NB4 (cell line): ENCODE measurements at regions not wholly inside any gene's neighbourhood (a gene's known extent, or its start where the extent isn't known, plus 50 kb on each side); places are given as distances from the start of the nearest gene placed in this dataset.
A peak's percentile ranks its signal among the peaks of the same experiment; 100 is the strongest.
"Not testable (repeated sequence)": the region's sequence is repeated elsewhere in the genome, so short reads cannot be mapped to it uniquely, and the experiment has no call there.

Source experiments
- DNase-seq: peaks from one replicate; pipeline ENCODE4 v3.0.0; 2010; ENCODE audit warnings: low read depth
- H3K4me3 ChIP-seq: one replicate; pipeline ENCODE4 v1.5.1; 2011; ENCODE audit warnings: mild to moderate bottlenecking, low read depth, low read length, moderate library complexity
- MYC ChIP-seq: IDR thresholded peaks from 2 replicates; pipeline ENCODE4 v1.6.1; 2011; ENCODE audit warnings: low read depth, low read length
- POLR2A ChIP-seq: IDR thresholded peaks from 2 replicates; pipeline ENCODE4 v1.6.1; 2011; ENCODE audit warnings: mild to moderate bottlenecking; ENCODE audit not compliant: insufficient read length; ENCODE audit errors: extremely low read depth
- TF ChIP-seq, protein P1 (sequence below): IDR thresholded peaks from 2 replicates; pipeline ENCODE4 v1.6.1; 2011; ENCODE audit warnings: low read depth, low read length
- TF ChIP-seq, protein P2 (sequence below): IDR thresholded peaks from one replicate; pipeline ENCODE4 v1.5.1; 2012; ENCODE audit warnings: low read depth, low read length

DNA sequence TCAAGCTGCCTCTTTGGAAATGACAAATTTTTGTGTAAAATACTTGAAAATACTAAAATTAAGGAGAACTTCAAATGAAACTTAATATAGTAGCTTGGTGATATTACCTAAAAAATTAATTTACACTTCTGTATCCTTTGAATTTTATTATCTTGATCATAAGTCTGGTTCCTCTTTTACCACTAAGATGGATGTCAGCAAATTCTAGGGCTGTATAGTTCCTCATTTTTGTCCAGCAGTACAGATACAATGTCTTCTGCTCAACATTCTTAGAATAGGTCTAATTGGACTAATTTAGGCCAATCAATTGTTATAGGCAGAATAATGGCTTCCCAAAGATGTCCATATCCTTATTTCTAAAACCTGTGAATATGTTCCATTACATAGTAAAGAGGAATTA lies 1298.0 kb upstream of the RAG2 start:
- no peak for TF ChIP-seq MYC
- TF ChIP-seq, protein P1, sequence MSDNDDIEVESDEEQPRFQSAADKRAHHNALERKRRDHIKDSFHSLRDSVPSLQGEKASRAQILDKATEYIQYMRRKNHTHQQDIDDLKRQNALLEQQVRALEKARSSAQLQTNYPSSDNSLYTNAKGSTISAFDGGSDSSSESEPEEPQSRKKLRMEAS, result no peak
- no peak for TF ChIP-seq POLR2A
- TF ChIP-seq, protein P2, sequence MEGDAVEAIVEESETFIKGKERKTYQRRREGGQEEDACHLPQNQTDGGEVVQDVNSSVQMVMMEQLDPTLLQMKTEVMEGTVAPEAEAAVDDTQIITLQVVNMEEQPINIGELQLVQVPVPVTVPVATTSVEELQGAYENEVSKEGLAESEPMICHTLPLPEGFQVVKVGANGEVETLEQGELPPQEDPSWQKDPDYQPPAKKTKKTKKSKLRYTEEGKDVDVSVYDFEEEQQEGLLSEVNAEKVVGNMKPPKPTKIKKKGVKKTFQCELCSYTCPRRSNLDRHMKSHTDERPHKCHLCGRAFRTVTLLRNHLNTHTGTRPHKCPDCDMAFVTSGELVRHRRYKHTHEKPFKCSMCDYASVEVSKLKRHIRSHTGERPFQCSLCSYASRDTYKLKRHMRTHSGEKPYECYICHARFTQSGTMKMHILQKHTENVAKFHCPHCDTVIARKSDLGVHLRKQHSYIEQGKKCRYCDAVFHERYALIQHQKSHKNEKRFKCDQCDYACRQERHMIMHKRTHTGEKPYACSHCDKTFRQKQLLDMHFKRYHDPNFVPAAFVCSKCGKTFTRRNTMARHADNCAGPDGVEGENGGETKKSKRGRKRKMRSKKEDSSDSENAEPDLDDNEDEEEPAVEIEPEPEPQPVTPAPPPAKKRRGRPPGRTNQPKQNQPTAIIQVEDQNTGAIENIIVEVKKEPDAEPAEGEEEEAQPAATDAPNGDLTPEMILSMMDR, result no peak

DNA sequence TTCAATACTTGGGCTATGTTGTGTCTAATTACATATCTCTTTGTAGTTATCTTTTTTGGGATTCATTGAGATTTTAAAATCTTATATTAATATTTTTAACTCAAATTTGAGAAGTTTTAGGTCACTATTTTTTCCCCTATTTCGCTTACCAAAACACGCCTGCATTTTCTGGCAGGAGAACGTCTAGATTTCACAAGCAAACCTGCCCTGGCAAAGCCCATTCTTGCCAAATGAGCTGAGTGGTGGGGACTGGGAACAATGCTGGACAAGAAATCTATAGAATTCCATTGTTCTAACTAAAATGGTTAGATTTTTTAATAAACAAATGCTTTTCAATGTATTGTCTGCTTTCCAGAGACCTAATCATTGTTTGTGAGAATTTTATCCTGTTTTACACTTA lies 1283.7 kb upstream of the RAG2 start:
- no peak overlapping the region for H3K4me3 ChIP-seq
- TF ChIP-seq, protein P1, result no peak
- TF ChIP-seq MYC (no peak), POLR2A (no peak)
- TF ChIP-seq, protein P2, result no peak
- DNase-seq, result no peak

More for the DNA sequence above, 1298.0 kb upstream of the RAG2 start:
- no peak overlapping the region for H3K4me3 ChIP-seq
- DNase-seq, result peak; percentile 19

DNA sequence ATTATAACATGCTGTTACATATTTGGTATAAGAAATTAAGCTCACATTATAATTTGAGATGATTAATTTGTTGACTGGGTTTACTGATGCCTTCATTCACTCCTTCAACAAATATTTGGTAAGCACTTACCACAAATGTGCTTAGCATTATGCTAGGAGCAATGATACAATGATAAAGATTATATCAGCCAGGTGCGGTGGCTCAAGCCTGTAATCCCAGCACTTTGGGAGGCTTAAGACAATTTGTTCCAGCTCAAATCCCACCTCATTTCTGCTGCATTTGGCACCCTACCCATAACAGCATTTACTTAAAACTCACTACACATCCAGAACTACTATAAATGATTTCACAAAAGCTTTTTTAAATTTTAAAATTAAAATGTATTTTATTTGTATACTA lies 1263.6 kb upstream of the RAG2 start:
- H3K4me3 ChIP-seq, result no peak overlapping the region
- TF ChIP-seq, protein P2, result no peak
- TF ChIP-seq, protein P1, result no peak
- no peak for DNase-seq

DNA sequence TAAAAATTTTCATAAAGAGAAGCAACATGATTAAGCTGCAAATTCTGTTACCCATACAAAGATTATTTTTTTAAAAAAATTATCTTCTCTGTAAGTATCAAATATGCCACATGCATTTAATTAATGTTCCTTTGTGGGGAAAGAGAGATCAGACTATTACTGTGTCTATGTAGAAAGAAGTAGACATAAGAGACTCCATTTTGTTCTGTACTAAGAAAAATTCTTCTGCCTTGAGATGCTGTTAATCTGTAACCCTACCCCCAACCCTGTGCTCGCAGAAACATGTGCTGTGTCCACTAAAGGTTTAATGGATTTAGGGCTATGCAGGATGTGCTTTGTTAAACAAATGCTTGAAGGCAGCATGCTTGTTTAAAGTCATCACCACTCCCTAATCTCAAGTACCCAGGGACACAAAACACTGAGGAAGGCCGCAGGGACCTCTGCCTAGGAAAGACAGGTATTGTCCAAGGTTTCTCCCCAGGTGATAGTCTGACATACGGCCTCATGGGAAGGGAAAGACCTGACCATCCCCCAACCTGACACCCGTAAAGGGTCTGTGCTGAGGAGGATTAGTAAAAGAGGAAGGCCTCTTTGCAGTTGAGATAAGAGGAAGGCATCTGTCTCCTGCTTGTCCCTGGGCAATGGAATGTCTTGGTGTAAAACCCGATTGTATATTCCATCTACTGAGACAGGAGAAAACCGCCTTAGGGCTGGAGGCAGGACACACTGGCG lies 1260.9 kb upstream of the RAG2 start:
- H3K4me3 ChIP-seq, DNase-seq: not testable (repeated sequence)

DNA sequence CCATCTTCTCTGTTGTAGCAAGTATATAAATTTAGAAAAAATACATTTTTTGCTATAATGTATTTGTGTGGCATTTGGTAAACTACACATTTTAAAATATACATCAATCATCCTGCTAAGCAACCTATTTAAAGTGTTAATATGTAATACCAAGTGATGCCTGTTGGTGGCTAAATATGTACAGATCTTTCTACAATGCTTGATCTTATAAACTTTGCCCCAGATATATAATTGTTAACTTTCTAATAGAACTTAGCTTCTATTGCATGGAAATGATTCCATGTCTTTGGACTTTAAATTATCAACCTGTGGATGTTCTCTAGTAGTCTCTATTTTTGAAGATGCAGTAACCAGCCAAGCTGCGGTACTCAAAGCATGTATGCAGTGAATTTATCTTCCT lies 1260.4 kb upstream of the RAG2 start:
- DNase-seq, result peak; percentile 4
- no peak overlapping the region for H3K4me3 ChIP-seq
- TF ChIP-seq, protein P2, result no peak
- no peak for TF ChIP-seq POLR2A
- TF ChIP-seq, protein P1, result no peak
- no peak for TF ChIP-seq MYC

DNA sequence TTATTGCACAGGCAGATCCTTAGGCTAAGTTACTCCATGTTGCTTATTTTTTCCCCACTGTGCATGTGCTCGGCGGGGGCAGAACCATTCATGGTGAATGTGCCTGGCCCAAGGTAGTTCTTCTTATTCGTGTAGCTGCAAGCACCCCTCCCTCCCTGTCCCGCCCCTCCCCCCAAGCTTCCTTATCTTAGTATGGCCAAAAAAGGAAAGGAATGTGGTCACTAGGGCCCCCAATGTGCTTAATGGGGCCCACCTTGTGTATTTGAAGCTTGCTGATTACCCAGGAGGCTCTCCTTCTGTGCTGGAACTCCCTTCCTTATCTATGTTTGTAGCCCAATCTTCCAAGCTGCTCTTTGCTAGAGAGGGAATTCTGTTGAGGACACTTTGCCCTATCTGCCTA lies 1259.7 kb upstream of the RAG2 start:
- TF ChIP-seq, protein P1, result no peak
- TF ChIP-seq, protein P2, result no peak
- TF ChIP-seq MYC (no peak), POLR2A (no peak)
- H3K4me3 ChIP-seq, result no peak overlapping the region
- no peak for DNase-seq
